ENCODE measurements at regions not wholly inside any gene's neighbourhood (a gene's known extent, or its start where the extent isn't known, plus 50 kb on each side); places are given as distances from the start of the nearest gene placed in this dataset.

GRCh38 chr14:57052705-57053302 is 215.9 kb downstream of the EXOC5 start:
- Histone ChIP-seq H3K4me1 (ENCODE audit: control insufficient read depth, extremely low read depth, insufficient read depth, low read length) (no peaks in the 10 kb centered on the region), H3K9me1 (replicated peaks; ENCODE audit: control insufficient read depth, extremely low read depth, insufficient read depth, low read length) (no peaks in the 10 kb centered on the region), H3K4me3 (replicated peaks in 1 of 3; ENCODE audit: insufficient read depth in 1 of 3, low read depth in 1 of 3, low read length in 3 of 3) (no peak overlapping the region), H3K4me2 (ENCODE audit: insufficient read depth, low read length) (no peak overlapping the region), H2AFZ (ENCODE audit: low read depth, low read length) (no peak overlapping the region), H3K36me3 (ENCODE audit: control insufficient read depth in 2 of 2, extremely low read depth in 1 of 2, insufficient read depth in 2 of 2, low read length in 2 of 2) (no peaks in the 10 kb centered on the region), H3K9me3 (replicated peaks; ENCODE audit: control insufficient read depth, insufficient read depth, low read length) (no peaks in the 10 kb centered on the region), H3K27ac (ENCODE audit: insufficient read depth, low read depth, low read length) (no peak overlapping the region), H3K27me3 (ENCODE audit: control insufficient read depth in 2 of 2, insufficient read depth in 2 of 2, low read length in 2 of 2) (no peaks in the 10 kb centered on the region), H3K9ac (replicated peaks; ENCODE audit: extremely low read depth, insufficient read depth, low read length) (no peak overlapping the region), H3K79me2 (ENCODE audit: control insufficient read depth, insufficient read depth, low read length) (no peaks in the 10 kb centered on the region), H4K20me1 (replicated peaks; ENCODE audit: control insufficient read depth, extremely low read depth, insufficient read depth, low read length) (no peaks in the 10 kb centered on the region)
- FAIRE-seq (no peak), DNase-seq (ENCODE audit: low read depth, low spot score) (no peak)
- CTCF ChIA-PET: no interaction called here
- dilution Hi-C loops (cut with MboI; ENCODE audit: extremely low pct_ligation_motif_present, low sequenced_read_pairs) (no loop called here), intact Hi-C loops (cut with micrococcal nuclease) (no loop called here)
- POLR2A ChIA-PET: no interaction called here
- no TSS peak for BruUV-seq (replicated peaks)
- no peak for TF ChIP-seq MAX (IDR thresholded peaks at IDR 0.05; ENCODE audit: insufficient read depth, insufficient read length)
- TF ChIP-seq GATA2 (IDR thresholded peaks at IDR 0.05; ENCODE audit: insufficient read depth, insufficient read length, low read depth, low read length): no peak
- TF ChIP-seq POLR2AphosphoS5 (IDR thresholded peaks at IDR 0.05; ENCODE audit: insufficient read depth, low read depth, low read length): no peak
- no peak for TF ChIP-seq EZH2 (IDR thresholded peaks at IDR 0.05; ENCODE audit: borderline replicate concordance, low read depth, low read length, severe bottlenecking)
- no peak for TF ChIP-seq JUN (IDR thresholded peaks at IDR 0.05; ENCODE audit: borderline replicate concordance, insufficient read depth, insufficient read length, low read depth)
- no peak for TF ChIP-seq POLR2A (IDR thresholded peaks at IDR 0.05; ENCODE audit: low read depth, low read length)
- no peak for TF ChIP-seq MYC (IDR thresholded peaks at IDR 0.05; ENCODE audit: low read depth, low read length)
- no peak for TF ChIP-seq FOS (IDR thresholded peaks at IDR 0.05; ENCODE audit: borderline replicate concordance, insufficient read depth, low read length)
- TF ChIP-seq CTCF (IDR thresholded peaks at IDR 0.05; ENCODE audit: extremely low read depth in 1 of 2, insufficient read depth in 1 of 2, low read depth in 1 of 2, low read length in 2 of 2): no peak
